Natural killer cell (primary cell): ENCODE measurements at regions not wholly inside any gene's neighbourhood (a gene's known extent, or its start where the extent isn't known, plus 50 kb on each side); places are given as distances from the start of the nearest gene placed in this dataset.

Source experiments
- ATAC-seq, 3 donors: fragments of 150-1000 bp in 2 of 3; fragments of 200-7000 bp in 1 of 3; cut with Tn5 transposase; 1 replicate in 1 of 3; 2 replicates in 2 of 3; pipeline ENCODE4 v1.10.0; 2021; ENCODE audit warnings: mild to moderate bottlenecking in 2 of 3, moderate library complexity in 2 of 3
- DNase-seq, 2 donors: peaks; one replicate each; pipeline versions ENCODE4 v3.0.0 to v3.0.0-alpha.2; 2013 to 2021; ENCODE audit warnings: mixed read lengths in 1 of 2
- H3K27ac ChIP-seq: one replicate; pipeline ENCODE4 v1.5.1; 2013; ENCODE audit warnings: mild to moderate bottlenecking, low read length
- H3K27me3 ChIP-seq: one replicate; pipeline ENCODE4 v1.6.1; 2013; ENCODE audit warnings: low read length; ENCODE audit not compliant: control insufficient read depth, insufficient read depth
- H3K36me3 ChIP-seq: one replicate; pipeline ENCODE4 v1.6.1; 2013; ENCODE audit warnings: low read length; ENCODE audit not compliant: control insufficient read depth, insufficient read depth
- H3K4me1 ChIP-seq: one replicate; pipeline ENCODE4 v1.6.1; 2013; ENCODE audit warnings: low read length; ENCODE audit not compliant: control insufficient read depth, insufficient read depth
- H3K4me3 ChIP-seq: one replicate; pipeline ENCODE4 v1.5.1; 2013; ENCODE audit warnings: low read length
- H3K9me3 ChIP-seq: one replicate; pipeline ENCODE4 v1.6.1; 2013; ENCODE audit warnings: low read length; ENCODE audit not compliant: control insufficient read depth, insufficient read depth
- H3K27ac Mint-ChIP-seq, 2 donors: one replicate each; pipeline ENCODE4 v1.8.0; 2022; ENCODE audit warnings: mild to moderate bottlenecking in 2 of 2, mixed read lengths in 2 of 2, moderate library complexity in 1 of 2
- H3K27me3 Mint-ChIP-seq, 2 donors: one replicate each; pipeline ENCODE4 v1.8.0; 2022; ENCODE audit warnings: low read depth in 2 of 2, mixed read lengths in 2 of 2
- H3K36me3 Mint-ChIP-seq: one replicate; pipeline ENCODE4 v1.8.0; 2022; ENCODE audit warnings: mixed read lengths
- H3K4me1 Mint-ChIP-seq, 2 donors: one replicate each; pipeline ENCODE4 v1.8.0; 2022; ENCODE audit warnings: mixed read lengths in 2 of 2
- H3K4me3 Mint-ChIP-seq: one replicate; pipeline ENCODE4 v1.8.0; 2022; ENCODE audit warnings: mild to moderate bottlenecking, moderate library complexity, mixed read lengths
- H3K9me3 Mint-ChIP-seq, 2 donors: one replicate each; pipeline ENCODE4 v1.8.0; 2022; ENCODE audit warnings: mixed read lengths in 2 of 2
- WGBS: methylation state at CpG from one replicate; pipeline ENCODE4 v1.1.7; 2013; ENCODE audit warnings: missing lambda C conversion rate; ENCODE audit not compliant: insufficient coverage; 5-methylcytosine and 5-hydroxymethylcytosine counted together
- intact Hi-C: fragments of 100-400 bp; cut with micrococcal nuclease; formaldehyde crosslinking; loops from one replicate; pipeline ENCODE4 v1.14.2; 2022
- TF ChIP-seq, protein P1 (sequence below): fragments of 200-600 bp; IDR thresholded peaks from one replicate; pipeline ENCODE4 v1.8.0; 2022; ENCODE audit warnings: antibody characterized with exemption

DNA sequence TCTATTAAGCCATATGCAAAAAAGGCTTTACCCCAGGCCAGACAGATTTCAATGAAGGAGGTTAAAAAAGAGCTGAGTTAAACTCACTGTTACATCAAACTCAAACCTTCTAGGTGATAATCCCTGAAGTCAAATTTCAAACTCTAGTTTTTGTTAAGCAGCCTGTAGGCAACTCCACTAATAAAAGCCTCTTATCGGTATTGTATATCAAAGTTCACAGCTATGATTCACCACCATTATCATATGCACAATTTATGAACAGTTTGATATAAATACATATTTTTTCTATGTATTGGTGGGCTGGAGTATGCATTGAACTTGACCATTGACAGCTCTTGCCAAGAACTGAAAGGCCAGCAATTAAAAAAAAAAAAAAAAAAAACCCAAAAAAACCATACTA, 308.2 kb downstream of the BTBD3 start:
- DNase-seq = no peak
- Histone ChIP-seq H3K27me3 (no peaks in the 10 kb centered on the region), H3K4me1 (no peaks in the 10 kb centered on the region), H3K36me3 (no peaks in the 10 kb centered on the region), H3K27ac (no peak overlapping the region), H3K4me3 (no peak overlapping the region), H3K9me3 (no peaks in the 10 kb centered on the region)
- H3K4me3 Mint-ChIP-seq = no peak overlapping the region
- no peaks in the 10 kb centered on the region for H3K4me1 Mint-ChIP-seq
- intact Hi-C loops = no loop called here
- no CpG with 5 or more reads among the region's 1 CpG for WGBS
- peaks cover 7 to 8% of the 10 kb centered on the region in 2 donors for H3K9me3 Mint-ChIP-seq
- no peak for ATAC-seq
- no peaks in the 10 kb centered on the region for H3K27me3 Mint-ChIP-seq
- H3K36me3 Mint-ChIP-seq = no peaks in the 10 kb centered on the region
- TF ChIP-seq, protein P1, sequence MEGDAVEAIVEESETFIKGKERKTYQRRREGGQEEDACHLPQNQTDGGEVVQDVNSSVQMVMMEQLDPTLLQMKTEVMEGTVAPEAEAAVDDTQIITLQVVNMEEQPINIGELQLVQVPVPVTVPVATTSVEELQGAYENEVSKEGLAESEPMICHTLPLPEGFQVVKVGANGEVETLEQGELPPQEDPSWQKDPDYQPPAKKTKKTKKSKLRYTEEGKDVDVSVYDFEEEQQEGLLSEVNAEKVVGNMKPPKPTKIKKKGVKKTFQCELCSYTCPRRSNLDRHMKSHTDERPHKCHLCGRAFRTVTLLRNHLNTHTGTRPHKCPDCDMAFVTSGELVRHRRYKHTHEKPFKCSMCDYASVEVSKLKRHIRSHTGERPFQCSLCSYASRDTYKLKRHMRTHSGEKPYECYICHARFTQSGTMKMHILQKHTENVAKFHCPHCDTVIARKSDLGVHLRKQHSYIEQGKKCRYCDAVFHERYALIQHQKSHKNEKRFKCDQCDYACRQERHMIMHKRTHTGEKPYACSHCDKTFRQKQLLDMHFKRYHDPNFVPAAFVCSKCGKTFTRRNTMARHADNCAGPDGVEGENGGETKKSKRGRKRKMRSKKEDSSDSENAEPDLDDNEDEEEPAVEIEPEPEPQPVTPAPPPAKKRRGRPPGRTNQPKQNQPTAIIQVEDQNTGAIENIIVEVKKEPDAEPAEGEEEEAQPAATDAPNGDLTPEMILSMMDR = no peak
- H3K27ac Mint-ChIP-seq = no peak overlapping the region

DNA sequence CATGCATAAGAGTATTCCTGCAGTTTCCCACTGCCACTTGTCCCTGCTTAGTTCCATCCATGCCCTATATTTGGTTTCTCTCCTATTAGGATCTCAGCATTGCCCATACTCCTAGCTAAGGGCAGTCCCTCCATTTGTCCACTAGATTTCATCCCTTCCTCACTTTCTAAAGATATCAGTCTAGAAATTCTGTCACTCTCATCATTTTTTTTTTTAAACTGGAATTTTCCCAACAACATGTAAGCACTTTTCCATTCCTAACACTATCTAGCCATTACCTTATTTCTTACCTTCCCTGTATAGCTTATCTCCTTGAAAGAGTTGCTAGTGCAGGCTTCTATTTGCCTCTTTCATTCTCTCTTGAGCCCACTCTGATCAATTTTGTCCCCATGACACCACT, 312.2 kb downstream of the BTBD3 start:
- peaks cover 3 to 5% of the 10 kb centered on the region in 2 donors for H3K9me3 Mint-ChIP-seq
- intact Hi-C loops = no loop called here
- Histone ChIP-seq H3K9me3 (no peaks in the 10 kb centered on the region), H3K36me3 (no peaks in the 10 kb centered on the region), H3K4me3 (no peak overlapping the region), H3K27ac (no peak overlapping the region), H3K4me1 (no peaks in the 10 kb centered on the region), H3K27me3 (no peaks in the 10 kb centered on the region)
- H3K4me3 Mint-ChIP-seq = no peak overlapping the region
- no peak overlapping the region for H3K27ac Mint-ChIP-seq
- no peaks in the 10 kb centered on the region for H3K36me3 Mint-ChIP-seq
- DNase-seq = no peak
- no peaks in the 10 kb centered on the region for H3K27me3 Mint-ChIP-seq
- no peak for ATAC-seq
- TF ChIP-seq, protein P1 = no peak
- no peaks in the 10 kb centered on the region for H3K4me1 Mint-ChIP-seq

GRCh38 chr20:12237772-12238171, 320.1 kb downstream of the BTBD3 start:
- peaks cover 3 to 13% of the 10 kb centered on the region in 2 donors for H3K9me3 Mint-ChIP-seq
- intact Hi-C loops = no loop called here
- DNase-seq (no peak), ATAC-seq (no peak)
- no peak overlapping the region for H3K4me3 Mint-ChIP-seq
- peaks cover 4% of the 10 kb centered on the region for H3K36me3 Mint-ChIP-seq
- Histone ChIP-seq H3K4me1 (no peaks in the 10 kb centered on the region), H3K27ac (no peak overlapping the region), H3K36me3 (no peaks in the 10 kb centered on the region), H3K27me3 (no peaks in the 10 kb centered on the region), H3K9me3 (no peaks in the 10 kb centered on the region), H3K4me3 (no peak overlapping the region)
- WGBS = 95% methylated on average over 4 of the region's 6 CpGs
- H3K4me1 Mint-ChIP-seq = no peaks in the 10 kb centered on the region
- TF ChIP-seq, protein P1 = no peak
- H3K27me3 Mint-ChIP-seq = no peaks in the 10 kb centered on the region
- no peak overlapping the region for H3K27ac Mint-ChIP-seq

- Histone ChIP-seq H3K27me3 (no peaks in the 10 kb centered on the region), H3K4me3 (no peak overlapping the region), H3K4me1 (no peaks in the 10 kb centered on the region), H3K36me3 (no peaks in the 10 kb centered on the region), H3K9me3 (no peaks in the 10 kb centered on the region), H3K27ac (no peak overlapping the region)
- Mint-ChIP-seq H3K27ac (no peak overlapping the region), H3K4me1 (no peaks in the 10 kb centered on the region), H3K9me3 (peaks cover 6 to 16% of the 10 kb centered on the region in 2 donors), H3K27me3 (no peaks in the 10 kb centered on the region), H3K36me3 (peaks cover 4% of the 10 kb centered on the region), H3K4me3 (no peak overlapping the region)
- WGBS = 89% methylated on average over 3 of the region's 3 CpGs
- intact Hi-C loops = no loop called here
- DNase-seq = no peak
- TF ChIP-seq, protein P1 = no peak
- ATAC-seq = no peak
These were observed 323.4 kb downstream of the BTBD3 start for GRCh38 chr20:12241065-12241464.
